ENCODE measurements at regions not wholly inside any gene's neighbourhood (a gene's known extent, or its start where the extent isn't known, plus 50 kb on each side); places are given as distances from the start of the nearest gene placed in this dataset.
"Not testable (repeated sequence)": the region's sequence is repeated elsewhere in the genome, so short reads cannot be mapped to it uniquely, and the experiment has no call there.

DNA sequence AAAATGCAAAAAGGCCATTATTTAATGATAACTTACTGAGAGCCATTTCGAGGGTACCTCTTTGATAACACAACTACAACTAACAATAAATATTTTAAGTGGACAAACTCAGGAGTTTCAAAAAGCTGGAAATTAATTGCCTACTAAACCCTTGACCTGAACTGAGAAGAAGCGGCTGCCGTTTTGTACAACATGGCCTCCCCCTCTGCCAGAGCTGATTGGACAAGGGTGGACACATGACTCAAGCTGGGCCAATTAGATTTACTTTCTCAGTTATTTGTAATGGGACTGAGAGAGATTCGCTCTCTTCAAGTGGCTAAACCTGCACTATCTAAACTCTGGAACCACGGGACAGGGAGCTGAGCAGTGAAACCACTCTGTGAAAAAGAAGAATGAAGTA, 135.9 kb upstream of the SERPINE2 start:
- DNase-seq (ENCODE audit: low read depth) = no peak

DNA sequence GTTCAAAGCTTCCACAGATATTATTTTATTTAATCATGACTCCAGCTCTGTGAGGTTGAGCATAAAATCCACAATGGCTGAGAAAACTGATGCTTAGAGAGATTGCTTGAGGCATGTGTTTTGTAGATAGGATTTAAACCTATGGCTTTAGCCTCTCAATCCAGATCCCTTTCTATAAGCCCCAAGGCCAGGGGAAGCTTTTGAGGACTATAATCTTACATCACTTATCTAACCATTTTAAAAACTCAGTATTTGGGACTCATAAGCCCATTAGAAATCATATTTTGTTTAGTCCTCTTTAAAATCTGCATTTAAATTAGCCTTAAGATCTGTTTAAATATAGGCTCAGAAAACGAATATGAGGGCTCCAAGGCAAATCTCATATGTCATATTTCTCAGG, 135.4 kb upstream of the SERPINE2 start:
- DNase-seq (ENCODE audit: low read depth) = no peak

DNA sequence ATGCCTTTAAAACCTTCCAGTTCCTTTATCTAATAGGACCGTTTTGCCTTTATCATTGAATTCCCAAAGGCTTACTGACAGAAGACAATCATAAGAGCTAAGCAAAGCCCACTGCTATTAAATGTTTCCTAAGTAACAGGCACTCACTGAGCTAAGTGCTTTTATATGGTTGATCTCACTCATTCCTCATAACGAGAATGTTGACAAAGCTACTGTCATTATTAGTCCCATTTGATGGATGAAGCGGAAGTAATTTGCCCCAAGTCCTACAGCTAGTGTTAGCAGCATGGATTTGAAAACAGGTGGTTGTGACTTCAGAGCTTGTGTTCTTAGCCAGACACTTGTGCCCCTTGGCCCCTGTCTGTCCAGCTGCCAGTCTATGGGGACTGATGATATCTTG, 134.8 kb upstream of the SERPINE2 start:
- no peak for DNase-seq (ENCODE audit: low read depth)

DNA sequence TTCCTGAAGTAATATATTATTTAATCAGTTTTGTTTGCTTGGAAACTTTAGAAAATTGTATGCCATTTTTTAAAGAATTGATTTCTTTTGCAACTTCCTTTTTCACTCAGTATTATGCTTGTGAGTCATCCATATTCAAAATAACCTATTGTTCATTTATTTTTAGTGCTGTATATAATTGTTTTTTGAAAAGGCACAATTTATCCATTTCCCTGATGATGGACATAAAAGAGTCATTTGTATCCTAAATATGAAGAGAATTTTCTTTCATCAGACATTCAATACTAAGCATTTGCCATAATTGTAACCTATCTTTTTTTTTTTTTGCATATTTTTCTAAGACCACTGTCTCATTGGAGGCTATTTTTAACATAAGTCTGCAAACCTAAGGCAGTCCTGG, 134.1 kb upstream of the SERPINE2 start:
- DNase-seq (ENCODE audit: low read depth) = no peak

DNA sequence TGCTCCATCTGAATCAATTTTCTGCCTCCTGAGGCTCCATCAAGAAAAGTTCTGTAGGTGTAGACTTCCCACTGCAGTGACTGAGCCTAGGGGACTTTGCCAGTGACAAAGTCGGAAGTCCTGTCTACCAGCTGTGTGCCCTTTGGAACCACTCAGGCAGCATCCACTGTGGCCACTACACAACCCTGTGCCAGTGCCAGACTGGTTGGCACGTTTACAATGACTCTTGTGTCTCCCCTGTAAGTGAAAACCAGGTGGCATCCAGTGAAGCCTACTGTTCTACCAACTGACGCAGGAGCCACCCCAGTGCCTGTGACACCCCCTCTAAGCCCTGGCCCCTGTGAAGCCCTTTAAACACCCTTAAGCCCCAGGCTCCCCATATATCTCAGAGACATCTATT, 132.1 kb upstream of the SERPINE2 start:
- DNase-seq (ENCODE audit: low read depth) = no peak

DNA sequence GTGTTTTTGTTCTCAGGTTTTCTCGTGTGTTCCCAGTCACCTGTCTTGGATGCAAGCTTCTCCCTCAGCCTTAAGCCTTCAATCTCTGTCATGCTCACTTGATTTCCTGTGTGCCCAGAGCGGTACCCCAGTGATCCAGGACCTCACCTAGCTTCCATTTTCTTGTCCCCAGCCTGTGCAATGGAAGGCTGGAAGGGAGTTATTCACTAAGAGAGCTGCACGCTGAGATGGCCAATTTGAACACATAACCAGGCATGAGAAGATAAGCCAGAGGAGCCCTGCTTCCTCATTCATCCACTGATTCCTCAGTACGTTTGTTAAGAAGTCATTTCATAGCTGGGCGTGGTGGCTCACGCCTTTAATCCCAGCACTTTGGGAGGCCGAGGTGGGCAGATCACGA, 130.8 kb upstream of the SERPINE2 start:
- DNase-seq (ENCODE audit: low read depth) = no peak

DNA sequence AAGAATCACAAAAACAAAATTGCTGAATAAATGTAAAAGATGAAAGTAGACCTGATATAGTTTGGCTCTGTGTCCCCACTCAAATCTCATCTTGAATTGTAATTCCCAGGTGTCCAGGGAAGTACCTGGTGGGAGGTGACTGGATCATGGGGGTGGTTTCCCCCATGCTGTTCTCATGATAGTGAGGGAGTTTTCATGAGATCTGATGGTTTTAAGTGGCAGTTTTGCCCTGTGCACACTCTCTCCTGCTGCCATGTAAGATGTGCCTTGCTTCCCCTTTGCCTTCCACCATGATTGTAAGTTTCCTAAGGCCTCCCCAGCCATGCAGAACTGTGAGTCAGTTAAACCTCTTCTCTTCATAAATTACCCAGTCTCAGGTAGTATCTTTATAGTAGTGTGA, 128.7 kb upstream of the SERPINE2 start:
- DNase-seq (ENCODE audit: low read depth) = not testable (repeated sequence)

DNA sequence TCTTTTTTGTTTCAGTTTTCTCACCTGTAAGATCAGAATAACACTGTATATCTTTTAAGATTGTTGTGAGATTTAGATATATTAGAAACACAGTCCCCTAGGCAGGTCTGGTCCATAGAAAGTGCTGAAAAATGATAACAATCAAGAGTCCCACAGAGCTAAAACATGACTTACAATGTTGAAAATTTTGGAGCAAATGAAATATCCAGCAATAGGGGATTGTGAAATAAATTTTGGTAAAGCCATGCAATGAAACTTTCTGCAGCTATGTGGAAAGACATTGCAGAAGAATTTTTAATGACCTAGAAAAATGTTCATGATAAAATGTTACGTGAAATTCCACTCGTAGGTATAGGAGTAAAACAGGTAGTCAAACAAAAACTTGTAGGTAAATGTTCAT, 127.6 kb upstream of the SERPINE2 start:
- no peak for DNase-seq (ENCODE audit: low read depth)

DNA sequence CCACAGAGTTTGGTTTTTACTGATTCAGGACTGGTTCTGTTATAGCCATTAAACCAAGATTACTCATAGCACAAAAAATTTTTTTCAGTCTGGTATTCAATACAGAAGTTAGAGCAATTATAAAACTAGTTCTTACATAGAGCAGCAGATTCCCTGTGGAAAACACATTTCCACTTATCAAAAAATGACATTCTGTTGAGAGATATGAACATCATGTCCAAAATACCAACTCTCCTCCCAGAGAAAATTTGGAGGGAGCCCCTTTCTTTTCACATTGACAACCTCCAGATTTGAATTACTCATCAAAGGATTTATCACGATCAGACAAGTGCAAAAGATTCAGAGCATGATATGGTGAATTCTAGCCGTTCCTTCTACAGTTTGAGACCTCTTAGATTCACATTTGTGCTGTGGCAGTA, 126.8 kb upstream of the SERPINE2 start:
- DNase-seq (ENCODE audit: low read depth) = no peak

DNA sequence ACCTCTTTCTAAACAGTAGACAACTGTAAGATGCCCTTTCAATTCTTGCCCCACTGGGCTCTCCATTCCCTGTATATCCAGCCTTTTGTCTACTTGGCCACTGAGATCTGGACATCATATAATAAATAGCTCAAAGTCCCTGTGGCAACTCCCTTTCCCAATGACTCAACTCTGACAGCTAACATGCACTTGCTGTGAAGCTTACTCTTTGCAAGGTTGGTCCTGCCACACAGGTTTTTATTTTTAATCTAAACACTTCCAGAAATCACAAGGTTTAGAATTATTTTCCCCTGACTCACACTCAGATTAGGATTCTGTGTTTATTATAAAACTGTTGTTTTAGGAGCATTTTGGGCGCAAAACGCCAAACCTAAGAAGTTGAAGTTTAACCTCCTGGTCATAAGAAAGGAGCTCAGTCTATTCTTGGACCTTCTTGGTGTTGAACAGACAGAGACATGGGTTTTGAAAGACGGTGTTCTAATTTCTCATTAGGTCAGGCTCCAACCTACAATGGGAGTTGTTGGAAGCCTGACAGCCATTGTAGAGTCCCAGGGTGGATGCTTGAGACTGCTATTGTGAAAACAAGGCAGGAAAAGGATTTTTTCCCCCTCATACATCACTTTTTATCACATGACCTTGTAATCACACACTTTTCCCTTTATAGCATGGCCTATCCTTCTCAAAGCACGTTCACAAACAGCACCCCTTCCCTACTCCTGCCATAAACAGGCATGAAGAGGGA, 124.7 kb upstream of the SERPINE2 start:
- no peak for DNase-seq (ENCODE audit: low read depth)

DNA sequence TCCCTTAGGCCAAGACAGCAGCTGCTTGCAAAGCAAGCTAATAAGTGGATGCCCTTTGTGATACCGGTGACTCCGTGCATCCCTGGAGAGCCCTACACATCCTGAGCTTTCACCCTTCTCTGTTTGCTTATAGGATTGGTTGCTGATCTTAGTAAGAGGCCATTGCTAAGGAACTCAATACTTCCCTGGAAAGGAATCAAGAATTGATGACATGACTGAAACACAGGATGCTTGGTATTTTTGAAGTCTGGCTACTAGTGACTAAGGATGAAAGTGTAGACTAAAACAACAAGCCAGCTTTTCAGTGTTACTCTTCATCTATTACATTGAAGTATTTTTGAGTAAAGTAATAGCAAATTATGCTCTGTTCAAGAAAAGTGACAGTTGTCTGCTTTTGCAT, 123.0 kb upstream of the SERPINE2 start:
- DNase-seq (ENCODE audit: low read depth) = no peak

DNA sequence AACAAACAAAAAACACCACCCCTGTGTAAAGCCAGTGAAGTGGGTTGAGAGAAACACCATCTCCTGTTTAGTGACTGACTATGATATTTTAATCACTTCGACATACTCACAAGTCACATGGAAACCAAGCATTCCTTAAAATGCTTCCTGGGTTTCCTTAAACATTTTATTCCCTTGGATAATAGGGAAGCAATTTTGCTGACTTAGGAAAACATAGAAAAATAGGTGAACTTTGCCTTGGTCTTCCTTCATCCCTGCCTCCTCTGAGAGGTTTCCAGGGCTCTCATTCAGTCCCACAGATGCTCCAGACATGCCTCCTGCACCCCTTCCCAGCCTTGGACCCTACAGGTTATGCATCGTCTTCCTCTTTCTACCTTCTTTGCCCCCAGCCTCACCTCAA, 122.6 kb upstream of the SERPINE2 start:
- no peak for DNase-seq (ENCODE audit: low read depth)

DNA sequence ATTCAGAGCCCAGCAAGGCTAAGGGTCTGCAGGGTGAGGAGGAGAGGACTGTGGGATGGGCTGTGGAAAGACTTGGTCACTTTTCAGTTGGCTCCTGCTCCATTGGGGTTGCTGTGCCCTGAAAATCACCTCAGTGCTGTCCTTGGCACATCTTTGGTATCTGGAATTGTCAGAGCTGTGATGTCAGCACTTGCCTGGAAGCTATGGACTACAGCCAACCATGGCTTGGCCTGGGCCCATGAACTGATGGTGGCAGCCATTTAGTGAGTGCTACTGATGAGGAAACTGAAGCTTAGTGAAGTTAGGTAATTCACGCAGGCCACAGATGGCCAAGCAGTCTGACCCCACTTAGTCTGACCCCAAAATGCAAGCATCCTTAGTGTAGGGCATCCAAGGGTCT, 121.8 kb upstream of the SERPINE2 start:
- no peak for DNase-seq (ENCODE audit: low read depth)

DNA sequence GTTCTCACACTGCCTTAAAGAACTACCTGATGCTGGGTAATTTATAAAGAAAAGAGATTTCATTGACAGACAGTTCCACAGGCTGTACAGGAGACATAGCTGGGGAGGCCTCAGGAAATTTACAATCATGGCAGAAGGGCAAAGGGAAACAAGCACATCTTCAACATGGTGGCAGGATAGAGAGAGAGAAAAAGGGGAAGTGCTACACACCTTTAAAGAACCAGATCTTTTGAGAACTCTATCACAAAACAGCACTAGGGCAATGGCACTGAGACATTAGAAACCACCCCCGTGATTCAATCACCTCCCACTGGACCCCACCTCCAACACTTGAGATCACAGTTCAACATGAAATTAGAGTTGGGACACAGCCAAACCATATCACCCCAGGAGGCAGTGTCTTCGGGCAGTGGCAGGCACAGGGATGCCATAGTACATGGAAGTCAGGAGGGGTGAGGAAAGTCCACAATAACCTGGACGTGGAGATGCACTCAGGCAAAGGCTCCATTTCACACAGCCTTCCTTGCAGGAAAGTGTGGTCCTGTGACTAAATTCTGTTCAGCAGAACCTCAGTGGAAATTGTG, 120.4 kb upstream of the SERPINE2 start:
- no peak for DNase-seq (ENCODE audit: low read depth)

DNA sequence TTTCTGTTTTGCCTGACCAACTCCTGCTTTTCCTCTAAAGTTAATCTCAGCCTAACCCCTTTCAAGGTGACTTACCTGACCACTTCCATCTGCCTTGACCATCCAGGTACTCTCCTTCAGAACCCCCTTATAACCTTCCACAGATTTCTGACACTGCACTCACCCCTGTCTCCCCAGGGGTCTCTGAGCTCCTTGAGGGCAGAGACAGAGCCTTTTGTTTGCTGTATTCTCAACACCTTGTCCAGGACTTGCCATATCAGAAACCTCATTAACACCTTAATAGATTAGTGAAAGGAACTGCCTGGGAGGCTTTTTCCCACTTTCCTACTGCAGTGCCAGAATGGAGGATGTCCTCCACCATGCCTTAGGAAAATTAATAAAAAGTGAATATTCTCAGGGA, 119.7 kb upstream of the SERPINE2 start:
- DNase-seq (ENCODE audit: low read depth) = no peak

DNA sequence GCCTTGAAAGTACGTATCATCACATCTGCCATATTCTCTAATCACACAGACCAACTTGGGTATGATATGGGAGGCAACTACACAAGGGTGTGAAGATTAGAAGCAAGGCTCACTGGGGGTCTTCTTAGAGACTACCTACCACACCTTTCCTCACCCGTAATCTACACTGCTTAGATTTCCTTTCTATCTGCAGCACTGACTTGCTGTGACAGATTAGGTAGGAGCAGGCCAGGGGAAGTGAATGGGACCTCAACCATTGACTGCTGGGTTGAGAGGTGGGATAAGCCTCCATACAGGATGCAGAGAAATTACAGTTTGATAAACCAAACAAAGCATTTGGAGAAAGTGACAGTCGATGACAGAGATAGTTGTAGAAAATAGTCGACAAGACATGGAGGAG, 119.0 kb upstream of the SERPINE2 start:
- no peak for DNase-seq (ENCODE audit: low read depth)

DNA sequence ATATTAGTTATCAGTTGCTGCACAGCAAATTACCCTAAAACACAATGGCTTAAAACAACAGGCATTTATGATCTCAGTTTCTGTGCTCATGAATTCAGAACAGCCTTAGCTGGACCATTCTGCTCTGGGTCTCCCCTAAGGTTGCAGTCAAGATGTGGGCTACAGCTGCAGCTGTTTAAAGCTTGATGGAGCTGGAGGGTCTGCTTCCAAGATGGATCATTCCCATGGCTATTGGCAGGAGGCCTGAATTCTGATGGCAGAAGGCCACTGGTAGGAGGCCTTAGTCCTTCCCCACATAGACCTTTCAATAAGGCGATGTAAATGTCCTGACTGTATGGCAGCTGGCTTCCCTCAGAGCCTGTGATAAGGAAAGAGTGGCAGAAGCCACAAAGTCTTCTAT, 118.6 kb upstream of the SERPINE2 start:
- DNase-seq (ENCODE audit: low read depth) = no peak

DNA sequence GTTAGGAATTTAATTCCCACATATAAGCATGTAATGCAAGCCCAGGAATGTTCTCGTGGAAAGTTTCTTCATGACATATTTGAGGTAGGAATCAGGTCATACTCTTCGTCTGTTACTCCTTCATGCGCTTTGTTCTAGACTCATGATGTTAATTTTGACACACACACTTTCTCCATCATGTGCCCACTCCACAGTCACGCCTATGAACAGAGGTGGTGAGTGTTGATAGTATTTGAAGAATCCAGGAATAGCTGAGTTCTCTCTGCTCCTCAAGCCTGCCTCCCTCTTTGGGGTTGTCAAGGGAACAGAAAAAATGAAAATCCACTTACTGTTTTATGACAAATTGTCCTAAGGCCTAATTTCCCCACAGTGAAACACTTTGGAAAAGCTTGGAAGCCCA, 117.3 kb upstream of the SERPINE2 start:
- no peak for DNase-seq (ENCODE audit: low read depth)

DNA sequence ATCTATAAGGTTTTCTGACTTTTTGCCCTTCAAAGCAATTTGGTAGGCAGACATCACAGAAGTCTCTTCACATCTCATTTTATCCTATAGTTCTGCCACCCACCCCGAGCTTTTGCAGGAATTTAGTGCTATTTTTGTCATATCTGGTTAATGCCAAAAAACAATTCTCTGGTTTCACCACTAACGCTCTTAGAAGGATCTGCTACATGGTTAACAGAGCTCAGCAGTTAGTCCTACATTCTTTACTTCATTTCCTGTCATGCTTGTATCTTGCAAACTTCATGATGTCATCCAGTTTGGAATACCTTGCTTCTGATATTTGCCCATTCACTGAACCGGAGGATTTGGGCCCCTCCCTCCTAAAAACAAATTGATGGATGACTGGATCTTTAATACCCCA, 116.8 kb upstream of the SERPINE2 start:
- DNase-seq (ENCODE audit: low read depth) = no peak

DNA sequence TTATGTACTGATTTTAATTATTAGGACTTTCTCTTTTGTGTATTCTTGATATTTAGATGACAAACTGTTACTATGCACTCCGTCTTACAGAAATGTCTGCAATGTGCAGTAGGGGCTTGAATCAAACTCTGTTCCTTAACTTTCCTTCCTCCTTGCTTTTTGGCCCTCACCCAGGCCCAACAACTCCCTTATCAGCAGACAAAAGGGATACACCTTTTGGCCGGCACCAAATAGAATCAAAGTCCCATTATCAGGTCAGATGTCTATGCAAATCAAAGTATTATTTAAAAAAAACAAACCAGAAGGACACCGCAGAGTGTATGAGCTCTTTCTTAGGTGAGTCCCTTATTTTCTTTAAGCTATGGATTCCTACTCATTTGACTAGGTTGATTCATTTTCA, 116.3 kb upstream of the SERPINE2 start:
- DNase-seq (ENCODE audit: low read depth) = no peak

DNA sequence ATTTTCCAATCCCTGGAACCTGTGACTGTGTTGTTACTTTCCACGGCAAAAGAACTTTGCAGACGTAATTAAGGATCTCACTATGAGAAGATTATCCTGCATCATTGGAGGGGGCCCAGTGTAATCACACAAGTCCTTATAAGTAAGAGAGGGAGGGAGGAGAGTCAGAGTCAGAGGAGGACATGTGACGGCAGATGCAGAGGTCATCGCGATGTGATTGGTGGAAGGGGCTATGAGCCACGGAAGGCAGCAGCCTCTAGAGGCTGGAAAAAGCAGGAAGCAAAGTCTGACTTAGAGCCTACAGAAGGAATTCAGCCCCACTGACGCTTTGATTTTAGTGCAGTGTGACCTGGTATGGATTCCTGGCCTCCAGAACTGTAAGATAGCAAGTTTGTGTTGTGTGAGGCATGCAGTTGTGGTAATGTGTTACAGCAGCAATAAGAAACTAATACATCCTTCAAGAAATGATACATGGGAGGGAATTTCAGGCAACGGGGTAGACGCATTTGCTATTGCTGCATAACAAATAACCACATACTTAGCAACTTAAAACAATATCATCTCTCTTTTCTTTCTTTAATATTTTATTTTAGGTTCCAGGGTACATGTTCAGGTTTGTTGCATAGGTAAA, 112.7 kb upstream of the SERPINE2 start:
- DNase-seq (ENCODE audit: low read depth) = no peak

DNA sequence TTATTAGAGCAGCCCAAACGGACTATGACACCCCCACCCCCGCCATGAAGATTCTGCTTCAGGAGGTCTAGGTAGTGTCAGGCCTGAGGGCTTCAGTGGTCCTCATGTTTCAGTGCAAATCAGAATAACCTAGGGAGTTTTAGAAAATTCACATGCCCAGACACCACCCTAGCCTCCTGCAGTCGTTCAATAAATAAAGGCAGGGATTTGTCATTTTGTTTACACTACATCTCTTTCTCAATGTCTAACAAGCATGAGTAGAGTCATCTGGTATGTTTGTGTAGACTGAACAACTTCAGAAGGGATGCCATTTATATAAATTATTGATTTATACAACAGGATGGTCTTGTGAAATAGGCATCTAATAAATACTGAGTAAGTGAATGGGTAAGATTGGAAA, 112.1 kb upstream of the SERPINE2 start:
- no peak for DNase-seq (ENCODE audit: low read depth)

DNA sequence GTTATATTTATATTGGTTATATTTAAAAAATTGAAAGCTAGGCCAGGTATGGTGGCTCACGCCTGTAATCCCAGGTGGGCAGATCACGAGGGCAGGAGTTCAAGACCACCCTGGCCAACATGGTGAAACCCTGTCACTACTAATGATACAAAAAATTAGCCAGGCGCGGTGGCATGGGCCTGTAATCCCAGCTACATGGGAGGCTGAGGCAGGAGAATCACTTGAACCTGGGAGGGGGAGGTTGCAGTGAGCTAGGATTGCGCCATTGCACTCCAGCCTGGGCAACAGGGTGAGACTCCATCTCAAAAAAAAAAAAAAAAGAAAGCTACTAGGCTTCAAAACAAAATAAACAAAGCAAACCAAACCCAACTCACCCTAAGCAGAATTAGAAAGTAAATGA, 109.0 kb upstream of the SERPINE2 start:
- not testable (repeated sequence) for DNase-seq (ENCODE audit: low read depth)

DNA sequence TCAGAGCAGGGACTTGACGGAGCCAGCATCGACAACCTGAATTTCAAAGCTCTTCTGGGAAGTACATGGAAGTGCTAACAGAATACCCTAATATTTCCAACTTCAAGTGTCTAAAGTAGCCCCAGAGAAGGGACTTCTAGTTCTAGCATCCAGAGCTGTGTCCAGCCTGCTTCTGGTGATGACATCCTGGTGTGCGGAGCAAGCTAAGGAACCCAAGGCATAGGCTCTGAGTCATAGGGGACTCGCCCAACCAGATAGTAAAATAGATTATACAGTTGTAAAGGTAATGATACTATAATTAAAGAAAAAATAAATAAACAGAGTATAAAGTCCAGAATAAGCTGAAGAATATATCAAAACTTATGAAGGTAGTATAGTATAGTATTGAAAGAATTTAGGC, 108.1 kb upstream of the SERPINE2 start:
- DNase-seq (ENCODE audit: low read depth) = no peak
